ENCODE measurements at regions not wholly inside any gene's neighbourhood (a gene's known extent, or its start where the extent isn't known, plus 50 kb on each side); places are given as distances from the start of the nearest gene placed in this dataset.
"Not testable (repeated sequence)": the region's sequence is repeated elsewhere in the genome, so short reads cannot be mapped to it uniquely, and the experiment has no call there.

GRCh38 chr15:98548139-98548971 lies 100.0 kb upstream of the IGF1R start:
- H3K9me2 ChIP-seq (replicated peaks; ENCODE audit: low read length) = no peaks in the 10 kb centered on the region

DNA sequence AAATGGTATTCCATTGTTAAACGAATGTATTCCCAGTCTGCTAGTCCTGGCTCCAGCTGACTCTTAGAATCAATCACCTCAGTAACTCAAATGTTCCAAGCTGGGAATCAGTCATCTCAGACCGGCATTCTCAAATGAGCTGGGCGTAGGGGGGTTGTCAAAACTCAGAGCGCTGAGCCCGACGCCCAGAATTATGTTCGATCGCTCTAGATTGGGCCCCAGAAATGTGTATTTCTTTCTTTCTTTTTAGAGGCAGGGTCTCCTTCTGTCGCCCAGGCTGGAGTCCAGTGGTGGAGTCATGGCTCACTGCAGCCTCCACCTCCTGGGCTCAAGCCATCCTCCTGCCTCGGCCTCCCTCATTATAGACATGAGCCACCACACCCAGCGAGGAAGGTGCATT lies 99.3 kb upstream of the IGF1R start:
- CTCF ChIA-PET = no interaction called here
- H3K4me2 ChIP-seq (ENCODE audit: low read length) = no peak overlapping the region
- BruUV-seq (replicated peaks) = no TSS peak
- H3K27me3 ChIP-seq (ENCODE audit: low read length) = peaks cover 70% of the 10 kb centered on the region
- POLR2A ChIA-PET (ENCODE audit: unreplicated experiment) = no interaction called here
- H3K79me2 ChIP-seq (ENCODE audit: low read length) = no peaks in the 10 kb centered on the region
- H3K9me3 ChIP-seq (ENCODE audit: low read length) = no peaks in the 10 kb centered on the region
- no peak overlapping the region for H3K27ac ChIP-seq (ENCODE audit: low read length)
- ATAC-seq (no peak), DNase-seq (no peak)
- H2AFZ ChIP-seq (ENCODE audit: low read length) = no peak overlapping the region
- H3K9me2 ChIP-seq (replicated peaks; ENCODE audit: low read length) = no peaks in the 10 kb centered on the region
- intact Hi-C loops (cut with micrococcal nuclease) = no loop called here
- no peaks in the 10 kb centered on the region for H3K4me1 ChIP-seq (ENCODE audit: insufficient read depth, low read length)
- TF ChIP-seq EZH2 (IDR thresholded peaks at IDR 0.05; ENCODE audit: low read length, unreplicated experiment) = no peak
- TF ChIP-seq EZH2phosphoT487 (IDR thresholded peaks at IDR 0.05; ENCODE audit: borderline replicate concordance, low read length) = no peak
- TF ChIP-seq, protein P1, sequence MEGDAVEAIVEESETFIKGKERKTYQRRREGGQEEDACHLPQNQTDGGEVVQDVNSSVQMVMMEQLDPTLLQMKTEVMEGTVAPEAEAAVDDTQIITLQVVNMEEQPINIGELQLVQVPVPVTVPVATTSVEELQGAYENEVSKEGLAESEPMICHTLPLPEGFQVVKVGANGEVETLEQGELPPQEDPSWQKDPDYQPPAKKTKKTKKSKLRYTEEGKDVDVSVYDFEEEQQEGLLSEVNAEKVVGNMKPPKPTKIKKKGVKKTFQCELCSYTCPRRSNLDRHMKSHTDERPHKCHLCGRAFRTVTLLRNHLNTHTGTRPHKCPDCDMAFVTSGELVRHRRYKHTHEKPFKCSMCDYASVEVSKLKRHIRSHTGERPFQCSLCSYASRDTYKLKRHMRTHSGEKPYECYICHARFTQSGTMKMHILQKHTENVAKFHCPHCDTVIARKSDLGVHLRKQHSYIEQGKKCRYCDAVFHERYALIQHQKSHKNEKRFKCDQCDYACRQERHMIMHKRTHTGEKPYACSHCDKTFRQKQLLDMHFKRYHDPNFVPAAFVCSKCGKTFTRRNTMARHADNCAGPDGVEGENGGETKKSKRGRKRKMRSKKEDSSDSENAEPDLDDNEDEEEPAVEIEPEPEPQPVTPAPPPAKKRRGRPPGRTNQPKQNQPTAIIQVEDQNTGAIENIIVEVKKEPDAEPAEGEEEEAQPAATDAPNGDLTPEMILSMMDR (conservative IDR thresholded peaks at IDR 0.05; ENCODE audit: low read depth, low read length) = no peak
- H3K36me3 ChIP-seq (ENCODE audit: low read depth, low read length) = no peaks in the 10 kb centered on the region
- no peak overlapping the region for H3K9ac ChIP-seq (ENCODE audit: low read length)
- H3F3A ChIP-seq (ENCODE audit: low read length, unreplicated experiment) = no peaks in the 10 kb centered on the region
- H3K4me3 ChIP-seq (ENCODE audit: low read length) = no peak overlapping the region
- no peaks in the 10 kb centered on the region for H4K20me1 ChIP-seq (ENCODE audit: low read length)

More at GRCh38 chr15:98548139-98548971, 100.0 kb upstream of the IGF1R start:
- Histone ChIP-seq H3K9ac (ENCODE audit: low read length) (no peak overlapping the region), H3K27ac (ENCODE audit: low read length) (no peak overlapping the region), H3F3A (ENCODE audit: low read length, unreplicated experiment) (no peaks in the 10 kb centered on the region), H3K36me3 (ENCODE audit: low read depth, low read length) (no peaks in the 10 kb centered on the region), H3K4me1 (ENCODE audit: insufficient read depth, low read length) (no peaks in the 10 kb centered on the region), H2AFZ (ENCODE audit: low read length) (no peak overlapping the region), H3K27me3 (ENCODE audit: low read length) (peaks cover 74% of the 10 kb centered on the region), H3K4me3 (ENCODE audit: low read length) (no peak overlapping the region), H3K79me2 (ENCODE audit: low read length) (no peaks in the 10 kb centered on the region), H4K20me1 (ENCODE audit: low read length) (no peaks in the 10 kb centered on the region), H3K9me3 (ENCODE audit: low read length) (no peaks in the 10 kb centered on the region), H3K4me2 (ENCODE audit: low read length) (no peak overlapping the region)
- POLR2A ChIA-PET (ENCODE audit: unreplicated experiment) = no interaction called here
- DNase-seq = no peak
- no peak for ATAC-seq
- BruUV-seq (replicated peaks) = no TSS peak
- intact Hi-C loops (cut with micrococcal nuclease) = no loop called here
- TF ChIP-seq EZH2 (IDR thresholded peaks at IDR 0.05; ENCODE audit: low read length, unreplicated experiment) = no peak
- TF ChIP-seq, protein P1 (conservative IDR thresholded peaks at IDR 0.05; ENCODE audit: low read depth, low read length) = no peak
- no peak for TF ChIP-seq EZH2phosphoT487 (IDR thresholded peaks at IDR 0.05; ENCODE audit: borderline replicate concordance, low read length)
- CTCF ChIA-PET = interaction anchor here (0.7 kb wide), 1 partner anchor 33 kb away, joined by 3 read pairs; no protein-coding TSS in a partner anchor

DNA sequence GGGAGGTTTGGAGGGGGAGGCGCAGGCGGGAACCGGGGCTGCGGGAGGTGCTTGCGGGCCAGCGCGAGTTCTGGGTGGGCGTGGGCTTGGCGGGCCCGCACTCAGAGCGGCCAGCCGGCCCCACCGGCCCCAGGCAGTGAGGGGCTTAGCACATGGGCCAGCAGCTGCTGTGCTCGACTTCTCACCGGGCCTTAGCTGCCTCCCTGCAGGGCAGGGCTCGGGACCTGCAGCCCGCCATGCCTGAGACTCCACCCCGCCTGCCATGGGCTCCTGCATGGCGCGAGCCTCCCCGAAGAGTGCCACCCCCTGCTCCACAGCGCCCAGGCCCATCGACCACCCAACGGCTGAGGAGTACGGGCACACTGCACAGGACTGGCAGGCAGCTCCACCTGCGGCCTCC lies 98.6 kb upstream of the IGF1R start:
- TF ChIP-seq EZH2phosphoT487 (IDR thresholded peaks at IDR 0.05; ENCODE audit: borderline replicate concordance, low read length) = no peak
- no peak for TF ChIP-seq EZH2 (IDR thresholded peaks at IDR 0.05; ENCODE audit: low read length, unreplicated experiment)
- TF ChIP-seq, protein P1 (conservative IDR thresholded peaks at IDR 0.05; ENCODE audit: low read depth, low read length) = no peak
- no peak overlapping the region for H3K27ac ChIP-seq (ENCODE audit: low read length)
- H4K20me1 ChIP-seq (ENCODE audit: low read length) = no peaks in the 10 kb centered on the region
- no peaks in the 10 kb centered on the region for H3K79me2 ChIP-seq (ENCODE audit: low read length)
- H3K9me3 ChIP-seq (ENCODE audit: low read length) = no peaks in the 10 kb centered on the region
- H3K4me3 ChIP-seq (ENCODE audit: low read length) = no peak overlapping the region
- no TSS peak for BruUV-seq (replicated peaks)
- CTCF ChIA-PET = no interaction called here
- POLR2A ChIA-PET (ENCODE audit: unreplicated experiment) = no interaction called here
- ATAC-seq = no peak
- H3K36me3 ChIP-seq (ENCODE audit: low read depth, low read length) = no peaks in the 10 kb centered on the region
- peaks cover 73% of the 10 kb centered on the region for H3K27me3 ChIP-seq (ENCODE audit: low read length)
- no peak overlapping the region for H2AFZ ChIP-seq (ENCODE audit: low read length)
- no peaks in the 10 kb centered on the region for H3F3A ChIP-seq (ENCODE audit: low read length, unreplicated experiment)
- H3K4me1 ChIP-seq (ENCODE audit: insufficient read depth, low read length) = no peaks in the 10 kb centered on the region
- no peaks in the 10 kb centered on the region for H3K9me2 ChIP-seq (replicated peaks; ENCODE audit: low read length)
- no peak for DNase-seq
- intact Hi-C loops (cut with micrococcal nuclease) = no loop called here
- no peak overlapping the region for H3K9ac ChIP-seq (ENCODE audit: low read length)
- H3K4me2 ChIP-seq (ENCODE audit: low read length) = no peak overlapping the region

DNA sequence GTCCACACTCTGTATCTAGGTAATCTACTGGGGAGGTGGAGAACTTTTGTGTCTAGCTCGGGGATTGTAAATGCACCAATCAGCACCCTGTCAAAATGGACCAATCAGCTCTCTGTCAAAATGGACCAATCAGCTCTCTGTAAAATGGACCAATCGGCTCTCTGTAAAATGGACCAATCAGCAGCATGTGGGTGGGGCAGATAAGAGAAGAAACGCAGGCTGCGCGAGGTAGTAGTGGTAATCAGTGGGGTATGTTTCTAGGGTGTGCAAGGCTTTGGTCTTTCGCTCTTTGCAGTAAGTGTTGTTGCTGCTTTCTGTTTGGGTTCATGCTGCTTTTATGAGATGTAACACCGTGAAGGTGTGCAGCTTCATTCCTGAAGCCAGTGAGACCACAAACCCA lies 98.0 kb upstream of the IGF1R start:
- CTCF ChIA-PET; H3K9ac ChIP-seq (ENCODE audit: low read length); H3F3A ChIP-seq (ENCODE audit: low read length, unreplicated experiment); H3K4me3 ChIP-seq (ENCODE audit: low read length); ATAC-seq; intact Hi-C loops (cut with micrococcal nuclease); H3K27ac ChIP-seq (ENCODE audit: low read length); H3K9me2 ChIP-seq (replicated peaks; ENCODE audit: low read length); H3K9me3 ChIP-seq (ENCODE audit: low read length); H3K4me2 ChIP-seq (ENCODE audit: low read length); BruUV-seq (replicated peaks); H3K36me3 ChIP-seq (ENCODE audit: low read depth, low read length); POLR2A ChIA-PET (ENCODE audit: unreplicated experiment); DNase-seq; H3K4me1 ChIP-seq (ENCODE audit: insufficient read depth, low read length); H3K79me2 ChIP-seq (ENCODE audit: low read length); H2AFZ ChIP-seq (ENCODE audit: low read length); H4K20me1 ChIP-seq (ENCODE audit: low read length): not testable (repeated sequence)
- H3K27me3 ChIP-seq (ENCODE audit: low read length) = peaks cover 78% of the 10 kb centered on the region
